Keratinocyte (primary cell): ENCODE measurements at regions not wholly inside any gene's neighbourhood (a gene's known extent, or its start where the extent isn't known, plus 50 kb on each side); places are given as distances from the start of the nearest gene placed in this dataset.

Source experiments
- DNase-seq: peaks from one replicate; pipeline ENCODE4 v3.0.0-alpha.2; 2011; ENCODE audit warnings: low read depth, missing footprints, low spot score
- FAIRE-seq: peaks from 2 replicates; lab custom pipeline; 2011; peaks lifted over from hg19 to GRCh38; lab: Jason Lieb, UNC
- H2AFZ ChIP-seq: 2 replicates; pipeline ENCODE4 v1.6.0; 2012; ENCODE audit warnings: low read length, control low read depth, inconsistent platforms; ENCODE audit not compliant: control insufficient read depth
- H3K27ac ChIP-seq: 2 replicates; pipeline ENCODE4 v1.5.1; 2011; ENCODE audit warnings: low read length; ENCODE audit not compliant: control insufficient read depth, insufficient read depth
- H3K27me3 ChIP-seq: 3 replicates; pipeline ENCODE4 v1.6.0; 2011; ENCODE audit warnings: low read length; ENCODE audit not compliant: control insufficient read depth, insufficient read depth; ENCODE audit errors: extremely low read depth
- H3K36me3 ChIP-seq, 2 experiments: 2 replicates in 1 of 2; 3 replicates in 1 of 2; pipeline ENCODE4 v1.5.1; 2011; ENCODE audit warnings: low read length in 2 of 2, mild to moderate bottlenecking in 1 of 2; ENCODE audit not compliant: control insufficient read depth in 2 of 2, insufficient read depth in 2 of 2; ENCODE audit errors: extremely low read depth in 1 of 2
- H3K4me1 ChIP-seq: 3 replicates; pipeline ENCODE4 v1.5.1; 2011; ENCODE audit warnings: low read length; ENCODE audit not compliant: control insufficient read depth, insufficient read depth; ENCODE audit errors: extremely low read depth
- H3K4me2 ChIP-seq: 3 replicates; pipeline ENCODE4 v1.6.0; 2011; ENCODE audit warnings: low read depth, low read length; ENCODE audit not compliant: control insufficient read depth, insufficient read depth; ENCODE audit errors: extremely low read depth
- H3K4me3 ChIP-seq, 3 experiments: fragments of 200-600 bp in 1 of 3; sonication (generic) in 1 of 3; 2 replicates in 2 of 3; 3 replicates in 1 of 3; pipeline ENCODE4 v1.5.1; 2011 to 2016; ENCODE audit warnings: low read length in 3 of 3, mild to moderate bottlenecking in 3 of 3, control low read depth in 2 of 3, inconsistent platforms in 1 of 3, low read depth in 1 of 3, mixed read lengths in 1 of 3, mixed run types in 1 of 3, moderate library complexity in 1 of 3; ENCODE audit not compliant: control insufficient read depth in 2 of 3, insufficient read depth in 2 of 3; ENCODE audit errors: extremely low read depth in 1 of 3
- H3K79me2 ChIP-seq: 2 replicates; pipeline ENCODE4 v1.6.0; 2012; ENCODE audit warnings: low read length; ENCODE audit not compliant: control insufficient read depth, insufficient read depth
- H3K9ac ChIP-seq: 3 replicates; pipeline ENCODE4 v1.6.0; 2011; ENCODE audit warnings: low read length; ENCODE audit not compliant: control insufficient read depth, insufficient read depth; ENCODE audit errors: extremely low read depth
- H3K9me1 ChIP-seq: 3 replicates; pipeline ENCODE4 v1.6.0; 2011; ENCODE audit warnings: low read length; ENCODE audit not compliant: control insufficient read depth, insufficient read depth; ENCODE audit errors: extremely low read depth
- H3K9me3 ChIP-seq: 2 replicates; pipeline ENCODE4 v1.5.1; 2012; ENCODE audit warnings: low read depth, low read length; ENCODE audit not compliant: control insufficient read depth
- H4K20me1 ChIP-seq: 3 replicates; pipeline ENCODE4 v1.6.0; 2011; ENCODE audit warnings: low read length; ENCODE audit not compliant: control insufficient read depth, insufficient read depth; ENCODE audit errors: extremely low read depth
- CTCF ChIP-seq, 3 experiments: IDR thresholded peaks in 1 of 3; conservative IDR thresholded peaks in 1 of 3; optimal IDR thresholded peaks in 1 of 3; 2 replicates in 2 of 3; 3 replicates in 1 of 3; pipeline versions ENCODE3 to v1.5.1; 2011; ENCODE audit warnings: low read length in 3 of 3, mild to moderate bottlenecking in 3 of 3, moderate library complexity in 2 of 3, control low read depth in 1 of 3, inconsistent platforms in 1 of 3; ENCODE audit not compliant: insufficient read depth in 2 of 3; ENCODE audit errors: extremely low read depth in 1 of 3
- EZH2 ChIP-seq: IDR thresholded peaks from one replicate; pipeline ENCODE4 v1.6.1; 2012; ENCODE audit warnings: inconsistent platforms, mild to moderate bottlenecking, low read length, moderate library complexity
- dilution Hi-C: fragments of 300-500 bp; cut with MboI; formaldehyde crosslinking; loops from one replicate; pipeline ENCODE4 v1.7.0; 2020; ENCODE audit warnings: low sequenced_read_pairs; ENCODE audit not compliant: extremely low pct_ligation_motif_present

- Histone ChIP-seq H3K4me3 (no peak overlapping the region), H3K4me1 (no peaks in the 10 kb centered on the region), H2AFZ (no peak overlapping the region), H3K36me3 (no peaks in the 10 kb centered on the region), H3K9me3 (peaks cover 2% of the 10 kb centered on the region), H3K27ac (no peak overlapping the region), H4K20me1 (no peaks in the 10 kb centered on the region), H3K4me2 (no peak overlapping the region), H3K79me2 (no peaks in the 10 kb centered on the region), H3K9me1 (no peaks in the 10 kb centered on the region), H3K27me3 (no peaks in the 10 kb centered on the region), H3K9ac (no peak overlapping the region)
- FAIRE-seq (no peak), DNase-seq (no peak)
- dilution Hi-C loops, result no loop called here
- TF ChIP-seq CTCF (optimal IDR thresholded peaks at IDR 0.05 in 1 of 3, IDR thresholded peaks at IDR 0.05 in 1 of 3, conservative IDR thresholded peaks at IDR 0.05 in 1 of 3; ENCODE audit: extremely low read depth in 1 of 3, insufficient read depth in 2 of 3, low read length in 3 of 3) (no peak), EZH2 (no peak)
Observed at GRCh38 chr4:189525304-189525703, 415.4 kb upstream of the FRG1 start.

GRCh38 chr4:189530848-189531247 lies 409.8 kb upstream of the FRG1 start:
- FAIRE-seq, result no peak

More at GRCh38 chr4:189530848-189531247, 409.8 kb upstream of the FRG1 start:
- no peaks in the 10 kb centered on the region for H3K79me2 ChIP-seq
- dilution Hi-C loops, result no loop called here
- H3K9me1 ChIP-seq, result no peaks in the 10 kb centered on the region
- H4K20me1 ChIP-seq, result no peaks in the 10 kb centered on the region
- no peak overlapping the region for H2AFZ ChIP-seq
- no peak for DNase-seq
- no peaks in the 10 kb centered on the region for H3K27me3 ChIP-seq
- no peaks in the 10 kb centered on the region for H3K36me3 ChIP-seq
- no peak overlapping the region for H3K4me2 ChIP-seq
- H3K27ac ChIP-seq, result no peak overlapping the region
- no peaks in the 10 kb centered on the region for H3K4me1 ChIP-seq
- H3K9ac ChIP-seq, result no peak overlapping the region
- TF ChIP-seq CTCF (optimal IDR thresholded peaks at IDR 0.05 in 1 of 3, IDR thresholded peaks at IDR 0.05 in 1 of 3, conservative IDR thresholded peaks at IDR 0.05 in 1 of 3; ENCODE audit: extremely low read depth in 1 of 3, insufficient read depth in 2 of 3, low read length in 3 of 3), result no peak
- peaks cover 2% of the 10 kb centered on the region for H3K9me3 ChIP-seq
- no peak overlapping the region for H3K4me3 ChIP-seq
